GF-D8 (cell line): ENCODE measurements at regions not wholly inside any gene's neighbourhood (a gene's known extent, or its start where the extent isn't known, plus 50 kb on each side); places are given as distances from the start of the nearest gene placed in this dataset.
"Not testable (repeated sequence)": the region's sequence is repeated elsewhere in the genome, so short reads cannot be mapped to it uniquely, and the experiment has no call there.

Experiments
- DNase-seq: peaks from one replicate; lab custom pipeline; 2025; lab: John Stamatoyannopoulos, UW

- DNase-seq = no peak
These were observed 561.6 kb downstream of the ZBBX start for GRCh38 chr3:166818464-166818863.

DNA sequence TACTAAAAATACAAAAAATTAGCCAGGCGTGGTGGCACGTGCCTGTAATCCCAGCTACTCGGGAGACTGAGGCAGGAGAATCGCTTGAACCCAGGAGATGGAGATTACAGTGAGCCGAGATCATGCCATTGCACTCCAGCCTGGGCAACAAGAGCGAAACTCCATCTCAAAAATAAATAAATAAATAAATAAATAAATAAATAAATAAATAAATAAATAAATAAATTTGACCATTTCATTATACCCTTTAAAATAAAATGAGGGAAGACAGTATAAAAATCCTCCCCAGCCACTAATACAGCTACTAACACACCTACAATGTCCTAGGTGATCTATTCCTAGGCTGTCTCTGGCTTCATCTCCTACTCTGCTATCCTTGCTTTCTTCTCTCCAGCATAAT is 562.8 kb downstream of the ZBBX start:
- DNase-seq = not testable (repeated sequence)

DNA sequence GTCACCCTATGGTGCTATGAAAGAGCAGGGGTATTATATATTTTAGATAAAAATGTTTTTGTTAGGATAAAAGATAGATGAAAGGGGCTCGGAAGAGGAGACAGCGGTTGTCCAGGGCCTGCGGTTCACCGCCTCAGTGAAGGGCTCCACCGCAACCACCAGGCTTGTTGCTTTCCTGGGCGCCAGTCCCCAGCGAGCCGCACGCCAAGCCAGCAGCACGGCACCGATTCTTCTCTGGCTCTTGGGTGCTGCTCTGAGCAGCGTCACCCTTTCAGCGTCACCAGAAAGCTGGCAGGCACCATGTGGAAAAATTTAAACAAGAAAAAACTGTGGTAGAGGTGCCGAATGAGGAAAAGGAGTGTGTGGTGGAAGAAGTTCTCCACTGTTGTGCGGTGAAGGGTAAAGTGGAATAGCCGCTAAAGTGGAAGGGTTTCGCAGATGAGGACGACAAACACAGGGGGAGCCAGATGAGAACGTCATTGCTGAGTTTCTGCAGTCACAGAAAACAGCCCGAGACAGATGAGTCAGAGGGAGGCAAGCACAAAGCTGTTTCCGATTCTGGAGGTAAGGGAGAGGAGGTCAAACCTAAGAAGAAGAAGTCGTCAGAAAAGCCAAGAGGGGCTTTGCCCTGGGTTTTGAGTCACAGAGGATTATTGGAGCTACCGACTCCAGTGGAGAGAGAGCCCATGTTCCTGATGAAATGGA is 569.2 kb downstream of the ZBBX start:
- no peak for DNase-seq

- no peak for DNase-seq
These were observed 570.6 kb downstream of the ZBBX start for GRCh38 chr3:166809520-166809919.

DNA sequence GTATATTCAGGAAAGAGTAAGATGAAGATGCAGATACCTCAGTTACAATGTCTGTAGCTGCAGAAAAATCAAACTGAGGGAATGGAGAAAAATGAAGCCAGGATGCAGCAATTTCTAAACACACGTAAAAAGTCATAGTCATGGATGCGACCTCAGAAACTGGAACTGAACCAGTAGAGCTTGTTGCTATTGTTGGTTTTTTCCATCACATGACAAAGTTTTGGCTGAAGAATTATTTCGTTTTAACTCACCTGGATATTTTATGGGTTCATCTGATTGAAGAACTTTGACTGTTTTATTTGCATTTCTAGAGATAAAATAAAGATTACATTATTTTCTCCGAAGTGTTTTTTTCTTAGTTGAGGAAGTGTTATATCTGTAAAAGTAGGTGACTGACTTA is 591.2 kb downstream of the ZBBX start:
- no peak for DNase-seq

DNA sequence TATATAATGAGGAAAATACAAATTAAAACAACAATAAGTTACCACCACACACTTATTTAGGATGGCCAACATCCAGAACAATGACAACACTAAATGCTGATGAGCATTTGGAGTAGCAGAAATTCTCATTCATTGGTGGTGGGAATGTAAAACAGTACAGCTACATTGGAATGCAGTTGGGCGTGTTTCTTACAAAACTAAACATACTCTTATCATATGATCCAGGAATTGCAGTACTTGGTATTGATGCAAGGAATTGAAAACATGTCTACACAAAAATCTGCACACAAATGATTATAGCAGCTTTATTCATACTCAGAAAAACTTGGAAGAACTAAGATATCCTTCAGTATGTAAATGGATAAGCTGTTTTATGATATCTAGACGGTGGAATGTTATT is 594.2 kb downstream of the ZBBX start:
- no peak for DNase-seq

DNA sequence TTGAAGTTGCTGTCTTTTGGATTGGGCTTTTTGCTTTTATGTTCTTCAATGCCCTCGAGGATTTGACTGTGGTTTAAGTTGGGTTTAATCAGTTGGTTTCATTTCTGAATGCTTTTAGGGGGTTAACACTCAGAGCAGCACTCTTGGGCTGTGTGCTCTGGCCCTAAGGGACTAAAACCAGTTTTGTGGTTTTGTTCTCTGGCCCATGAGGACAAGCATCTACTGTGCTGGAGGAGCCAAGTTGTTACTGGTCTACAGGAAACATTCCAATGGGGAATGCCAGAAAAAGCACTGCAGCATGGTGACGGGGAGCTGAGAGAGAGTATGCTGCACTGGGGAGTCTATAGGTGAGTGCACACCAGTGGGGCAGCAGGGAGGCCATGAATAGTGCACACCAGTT is 596.9 kb downstream of the ZBBX start:
- no peak for DNase-seq

DNA sequence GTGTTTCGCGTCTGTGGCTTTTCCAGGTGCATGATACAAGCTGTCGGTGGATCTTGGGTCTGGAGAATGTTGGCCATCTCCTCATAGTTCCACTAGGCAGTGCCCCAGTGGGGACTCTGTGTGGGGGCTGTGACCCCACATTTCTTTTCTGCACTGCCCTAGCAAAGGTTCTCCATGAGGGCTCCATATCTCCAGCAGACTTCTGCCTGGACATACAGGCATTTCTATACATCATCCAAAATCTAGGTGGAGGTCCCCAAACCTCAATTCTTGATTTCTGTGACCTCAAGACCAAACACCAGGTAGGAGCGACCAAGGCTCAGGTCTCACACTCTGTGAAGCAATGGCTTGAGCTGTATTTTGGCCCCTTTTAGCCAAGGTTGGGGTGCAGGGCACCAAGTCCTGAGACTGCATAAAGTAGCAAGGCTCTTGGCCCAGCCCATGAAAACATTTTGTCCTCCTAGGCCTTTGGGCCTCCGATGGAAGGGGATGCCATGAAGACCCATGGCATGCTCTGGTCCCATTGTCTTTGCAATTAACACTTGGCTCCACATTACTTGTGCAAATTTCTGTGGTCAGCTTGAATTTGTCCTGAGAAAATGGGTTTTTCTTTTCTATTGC is 615.3 kb downstream of the ZBBX start:
- no peak for DNase-seq

DNA sequence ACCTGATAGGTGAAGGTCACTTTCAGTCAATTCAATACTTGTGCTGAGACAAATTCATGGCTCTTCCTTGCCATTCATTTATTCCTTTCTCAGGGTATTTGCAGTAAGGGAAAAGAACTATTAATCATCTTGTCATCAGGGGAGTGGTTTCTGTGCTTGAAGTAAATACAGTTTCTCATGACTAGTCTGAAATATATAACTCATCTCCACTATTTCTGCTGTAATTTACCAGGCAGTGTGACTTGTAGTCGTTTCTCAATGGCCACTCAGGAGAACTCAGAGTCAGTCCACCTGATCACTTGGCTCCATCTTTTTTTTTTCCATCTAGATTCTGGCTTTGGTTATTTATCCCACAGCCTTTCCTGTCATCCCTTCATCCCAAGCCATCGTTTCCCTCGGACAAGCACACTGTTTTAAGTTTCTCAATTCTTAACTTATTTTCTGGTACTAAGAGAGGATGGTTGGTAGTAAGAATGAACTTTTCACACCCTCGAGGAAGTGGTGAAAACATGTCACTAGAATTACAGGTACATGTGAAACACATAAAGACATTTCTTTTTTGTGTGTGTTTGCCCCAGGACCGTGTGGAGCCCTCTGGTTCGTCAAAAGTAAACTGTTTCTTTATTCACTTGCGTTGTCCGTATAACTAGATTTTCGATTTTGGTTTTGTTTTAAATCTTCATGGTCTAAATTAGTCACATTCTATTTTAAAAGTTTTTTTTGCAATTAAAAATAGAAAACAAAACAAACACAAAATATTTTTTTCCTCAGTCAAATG is 620.2 kb downstream of the ZBBX start:
- DNase-seq = no peak

- no peak for DNase-seq
These were observed 627.9 kb downstream of the ZBBX start for GRCh38 chr3:166752214-166752613.

- no peak for DNase-seq
These were observed 636.5 kb downstream of the ZBBX start for GRCh38 chr3:166743481-166744134.

DNA sequence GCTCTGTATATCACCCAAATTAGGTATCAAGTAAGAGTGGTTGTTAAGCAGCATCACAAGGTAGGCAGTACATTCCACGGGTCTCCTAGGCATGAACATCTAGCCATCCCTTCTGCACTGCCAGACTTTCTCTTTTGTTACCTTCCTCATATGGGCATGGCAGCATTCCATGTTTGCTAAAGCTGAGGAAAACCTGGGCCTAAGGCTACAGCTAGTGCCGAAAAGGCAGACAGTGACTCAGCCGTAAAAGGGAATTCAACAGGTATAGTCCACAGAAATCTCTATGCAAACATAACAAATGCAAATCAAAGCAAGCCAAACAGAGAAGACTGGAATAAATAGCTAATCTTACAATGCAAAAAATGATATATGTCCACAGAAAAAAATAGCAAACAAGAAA is 645.4 kb downstream of the ZBBX start:
- DNase-seq = no peak

GRCh38 chr3:166731701-166732100 is 648.4 kb downstream of the ZBBX start:
- DNase-seq = no peak

DNA sequence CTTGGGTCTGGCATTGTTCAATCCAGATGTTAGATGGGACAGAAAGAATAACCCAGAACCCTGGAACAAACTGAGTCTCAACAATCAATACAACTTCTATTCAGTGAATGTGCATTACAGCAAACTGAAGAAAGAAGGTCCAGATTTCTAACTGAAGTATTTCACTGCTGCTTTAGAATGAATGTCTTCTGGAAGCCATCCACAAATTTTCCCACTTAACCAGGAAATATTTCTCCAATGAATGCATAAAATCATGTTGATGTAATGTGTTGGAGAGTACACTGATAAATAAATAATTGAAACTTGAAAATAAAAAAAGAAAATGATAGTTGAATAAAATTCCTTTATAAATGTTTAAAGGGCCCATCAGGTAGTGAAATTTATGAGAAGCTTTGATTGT is 658.6 kb downstream of the ZBBX start:
- no peak for DNase-seq

GRCh38 chr3:166714206-166714605 is 665.9 kb downstream of the ZBBX start:
- DNase-seq = no peak

GRCh38 chr3:166713787-166714186 is 666.3 kb downstream of the ZBBX start:
- DNase-seq = no peak

GRCh38 chr3:166706094-166706493 is 674.0 kb downstream of the ZBBX start:
- no peak for DNase-seq

DNA sequence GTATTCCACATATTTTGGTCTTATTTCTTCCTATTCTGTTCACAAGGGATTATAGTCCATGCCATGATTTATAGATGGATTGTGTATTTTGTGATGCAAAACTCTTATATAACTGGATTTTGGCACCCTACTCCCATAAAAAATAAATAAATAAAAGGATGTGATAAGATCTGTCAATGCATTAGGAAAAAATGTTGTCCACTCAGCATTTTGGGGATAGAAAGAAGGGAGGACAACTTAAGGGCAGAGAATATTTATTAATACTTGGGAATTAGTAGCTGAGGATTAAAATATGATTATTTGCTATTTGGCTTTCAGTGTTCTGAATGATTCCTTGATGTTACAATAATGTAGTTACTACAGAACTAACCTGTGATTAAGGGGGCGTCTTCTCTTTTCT is 682.6 kb downstream of the ZBBX start:
- no peak for DNase-seq

GRCh38 chr3:166696103-166696502 is 684.0 kb downstream of the ZBBX start:
- DNase-seq = no peak

DNA sequence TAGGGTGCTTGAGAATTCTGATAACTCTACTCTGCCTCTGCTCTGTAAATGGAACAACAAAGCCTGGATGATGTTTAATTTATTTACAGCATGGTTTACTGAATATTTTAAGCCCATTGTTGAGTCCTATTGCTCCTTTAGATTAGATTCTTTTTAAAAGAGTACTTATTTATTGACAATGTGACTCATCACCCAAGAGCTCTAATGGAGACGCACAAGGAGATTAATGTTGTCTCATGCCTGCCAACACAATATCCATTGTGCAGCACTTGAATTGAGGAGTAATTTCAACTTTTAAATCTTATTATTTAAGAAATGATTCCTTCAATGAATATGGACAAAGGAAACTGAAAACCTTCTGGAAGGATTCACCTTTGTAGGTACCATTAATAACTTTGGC is 691.4 kb downstream of the ZBBX start:
- no peak for DNase-seq

DNA sequence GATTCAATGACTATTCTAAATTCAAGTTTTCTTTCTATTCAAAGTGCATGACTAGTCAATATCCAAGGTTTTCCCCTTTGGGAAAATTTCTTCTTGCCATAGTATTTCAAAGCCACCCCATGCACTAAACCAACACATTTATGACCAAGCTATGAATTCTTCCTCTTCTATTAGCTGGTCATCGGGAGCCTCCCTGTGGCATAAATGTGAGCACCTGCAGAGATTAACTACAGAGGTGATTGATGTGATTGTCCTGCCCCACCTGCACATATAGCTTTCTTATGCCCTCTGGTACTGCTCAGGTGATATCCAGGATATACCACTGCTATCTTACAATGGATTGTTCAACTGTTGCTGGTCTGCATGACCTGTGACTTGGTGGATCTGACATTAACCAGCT is 694.9 kb downstream of the ZBBX start:
- DNase-seq = no peak

GRCh38 chr3:166684077-166684476 is 696.0 kb downstream of the ZBBX start:
- DNase-seq = not testable (repeated sequence)

DNA sequence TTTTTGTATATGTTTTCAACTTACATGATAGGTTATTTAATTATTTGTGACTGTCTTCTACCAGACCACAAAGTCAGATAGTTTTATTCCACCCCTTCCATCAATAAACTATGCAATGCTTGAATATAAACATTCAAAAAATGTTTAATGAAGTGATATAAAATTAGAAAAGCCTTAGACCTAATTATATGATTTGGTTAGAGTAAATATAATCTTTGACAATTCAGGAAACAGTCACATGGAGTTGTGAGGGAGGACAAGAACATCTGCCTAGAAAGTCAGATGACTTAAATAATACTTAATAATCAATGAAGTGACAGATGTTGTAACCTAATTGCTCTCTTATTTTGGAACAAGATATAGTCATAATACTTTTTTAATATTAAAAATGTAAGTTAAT is 710.3 kb downstream of the ZBBX start:
- DNase-seq = no peak
